Thyroid gland (tissue), 4 donors: ENCODE measurements at regions not wholly inside any gene's neighbourhood (a gene's known extent, or its start where the extent isn't known, plus 50 kb on each side); places are given as distances from the start of the nearest gene placed in this dataset.

Source experiments
- CTCF ChIP-seq, 6 experiments: fragments of 200-600 bp in 3 of 6; fragments of 450-650 bp in 3 of 6; sonication (generic) in 3 of 6; IDR thresholded peaks; one replicate each; pipeline ENCODE4 v1.5.1; 2016 to 2019; ENCODE audit warnings: antibody characterized with exemption in 6 of 6, mild to moderate bottlenecking in 2 of 6, inconsistent platforms in 1 of 6, moderate library complexity in 1 of 6
- POLR2A ChIP-seq, 2 donors: fragments of 450-650 bp; IDR thresholded peaks; one replicate each; pipeline ENCODE4 v1.6.1; 2017; ENCODE audit warnings: antibody characterized with exemption in 2 of 2, mild to moderate bottlenecking in 2 of 2, moderate library complexity in 1 of 2

DNA sequence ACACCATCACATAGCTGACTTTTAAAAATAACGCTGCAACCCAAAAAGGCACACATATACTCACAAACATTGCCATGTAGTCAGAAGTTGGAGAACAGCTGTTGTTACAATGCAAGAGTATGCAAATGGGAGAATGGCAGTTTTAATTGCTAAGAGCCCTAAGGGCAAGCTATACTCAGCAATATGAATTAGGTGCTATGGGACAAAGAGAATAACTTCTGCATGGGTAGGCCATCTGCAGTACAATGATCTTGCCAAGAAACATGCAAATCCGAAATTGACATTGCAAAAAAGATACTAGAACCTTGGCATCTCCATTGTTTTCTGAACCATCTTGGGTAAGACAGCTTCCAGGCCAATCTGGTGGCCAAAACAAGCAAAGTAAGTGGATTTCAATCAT is 697.8 kb downstream of the LRRIQ3 start:
- TF ChIP-seq POLR2A (IDR thresholded peaks at IDR 0.05) (no peak), CTCF (IDR thresholded peaks at IDR 0.05) (no peak)
